ENCODE measurements at regions not wholly inside any gene's neighbourhood (a gene's known extent, or its start where the extent isn't known, plus 50 kb on each side); places are given as distances from the start of the nearest gene placed in this dataset.
A peak's percentile ranks its signal among the peaks of the same experiment; 100 is the strongest.

GRCh38 chr5:97266076-97266475, 83.0 kb upstream of the RIOK2 start:
- DNase-seq (no peak), ATAC-seq (no peak)
- H3K27me3 ChIP-seq: no peaks in the 10 kb centered on the region
- no peaks in the 10 kb centered on the region for H3K9me3 ChIP-seq
- TF ChIP-seq POLR2A (IDR thresholded peaks at IDR 0.05) (no peak), CTCF (IDR thresholded peaks at IDR 0.05 in 4 of 5, conservative IDR thresholded peaks at IDR 0.05 in 1 of 5) (no peak)
- H3K4me3 ChIP-seq: no peak overlapping the region
- H3K36me3 ChIP-seq: no peaks in the 10 kb centered on the region
- no peak overlapping the region for H3K27ac ChIP-seq
- intact Hi-C loops (cut with DNase I; ENCODE audit: low total_unique reads): no loop called here
- in situ Hi-C loops (cut with MboI; ENCODE audit: low sequenced_read_pairs in 4 of 4): no loop called here
- peaks cover 0 to 7% of the 10 kb centered on the region in 2 donors for H3K4me1 ChIP-seq

GRCh38 chr5:97266576-97266975, 83.5 kb upstream of the RIOK2 start:
- Histone ChIP-seq H3K9me3 (no peaks in the 10 kb centered on the region), H3K36me3 (no peaks in the 10 kb centered on the region), H3K27me3 (no peaks in the 10 kb centered on the region), H3K4me1 (peaks cover 0 to 7% of the 10 kb centered on the region in 2 donors), H3K4me3 (no peak overlapping the region), H3K27ac (no peak overlapping the region)
- intact Hi-C loops (cut with DNase I; ENCODE audit: low total_unique reads): no loop called here
- in situ Hi-C loops (cut with MboI; ENCODE audit: low sequenced_read_pairs in 4 of 4): no loop called here
- peak in 1 of 2 donors; percentile 41 for ATAC-seq
- peak in 1 of 2 donors; percentile 42 for DNase-seq
- TF ChIP-seq CTCF (IDR thresholded peaks at IDR 0.05 in 4 of 5, conservative IDR thresholded peaks at IDR 0.05 in 1 of 5) (no peak), POLR2A (IDR thresholded peaks at IDR 0.05) (no peak)

- no peaks in the 10 kb centered on the region for H3K27me3 ChIP-seq
- no peak overlapping the region for H3K27ac ChIP-seq
- intact Hi-C loops (cut with DNase I; ENCODE audit: low total_unique reads) (no loop called here), in situ Hi-C loops (cut with MboI; ENCODE audit: low sequenced_read_pairs in 4 of 4) (no loop called here)
- H3K4me1 ChIP-seq: peaks cover 0 to 7% of the 10 kb centered on the region in 2 donors
- no peaks in the 10 kb centered on the region for H3K9me3 ChIP-seq
- H3K4me3 ChIP-seq: no peak overlapping the region
- DNase-seq (no peak), ATAC-seq (no peak)
- H3K36me3 ChIP-seq: no peaks in the 10 kb centered on the region
- TF ChIP-seq CTCF (IDR thresholded peaks at IDR 0.05 in 4 of 5, conservative IDR thresholded peaks at IDR 0.05 in 1 of 5) (no peak), POLR2A (IDR thresholded peaks at IDR 0.05) (no peak)
Observed at GRCh38 chr5:97267767-97268166, 84.7 kb upstream of the RIOK2 start.

GRCh38 chr5:97276474-97277120, 93.5 kb upstream of the RIOK2 start:
- in situ Hi-C loops (cut with MboI; ENCODE audit: low sequenced_read_pairs in 4 of 4) (no loop called here), intact Hi-C loops (cut with DNase I; ENCODE audit: low total_unique reads) (no loop called here)
- TF ChIP-seq POLR2A (IDR thresholded peaks at IDR 0.05): no peak
- TF ChIP-seq CTCF (IDR thresholded peaks at IDR 0.05 in 4 of 5, conservative IDR thresholded peaks at IDR 0.05 in 1 of 5): no peak
- no peak for ATAC-seq
- no peak overlapping the region for H3K4me3 ChIP-seq
- H3K9me3 ChIP-seq: no peaks in the 10 kb centered on the region
- no peaks in the 10 kb centered on the region for H3K36me3 ChIP-seq
- H3K27me3 ChIP-seq: no peaks in the 10 kb centered on the region
- no peak overlapping the region for H3K27ac ChIP-seq
- no peak for DNase-seq
- no peaks in the 10 kb centered on the region for H3K4me1 ChIP-seq

- TF ChIP-seq CTCF (IDR thresholded peaks at IDR 0.05 in 4 of 5, conservative IDR thresholded peaks at IDR 0.05 in 1 of 5) (no peak), POLR2A (IDR thresholded peaks at IDR 0.05) (no peak)
- ATAC-seq: no peak
- Histone ChIP-seq H3K9me3 (peaks cover 0 to 8% (median 3%) of the 10 kb centered on the region in 3 donors), H3K4me3 (no peak overlapping the region), H3K27ac (no peak overlapping the region), H3K36me3 (no peaks in the 10 kb centered on the region), H3K4me1 (no peaks in the 10 kb centered on the region), H3K27me3 (no peaks in the 10 kb centered on the region)
- DNase-seq: no peak
- in situ Hi-C loops (cut with MboI; ENCODE audit: low sequenced_read_pairs in 4 of 4): no loop called here
- intact Hi-C loops (cut with DNase I; ENCODE audit: low total_unique reads): no loop called here
Observed at GRCh38 chr5:97281257-97281656, 98.2 kb upstream of the RIOK2 start.

All from gastrocnemius medialis (tissue), 4 donors.